GM21825 (cell line): ENCODE measurements at regions not wholly inside any gene's neighbourhood (a gene's known extent, or its start where the extent isn't known, plus 50 kb on each side); places are given as distances from the start of the nearest gene placed in this dataset.
"Not testable (repeated sequence)": the region's sequence is repeated elsewhere in the genome, so short reads cannot be mapped to it uniquely, and the experiment has no call there.

Source experiments
- ATAC-seq: cut with Tn5 transposase; IDR thresholded peaks from one replicate; pipeline ENCODE4 v1.9.1; 2021; ENCODE audit warnings: mild to moderate bottlenecking, moderate library complexity; ENCODE audit not compliant: unreplicated experiment

DNA sequence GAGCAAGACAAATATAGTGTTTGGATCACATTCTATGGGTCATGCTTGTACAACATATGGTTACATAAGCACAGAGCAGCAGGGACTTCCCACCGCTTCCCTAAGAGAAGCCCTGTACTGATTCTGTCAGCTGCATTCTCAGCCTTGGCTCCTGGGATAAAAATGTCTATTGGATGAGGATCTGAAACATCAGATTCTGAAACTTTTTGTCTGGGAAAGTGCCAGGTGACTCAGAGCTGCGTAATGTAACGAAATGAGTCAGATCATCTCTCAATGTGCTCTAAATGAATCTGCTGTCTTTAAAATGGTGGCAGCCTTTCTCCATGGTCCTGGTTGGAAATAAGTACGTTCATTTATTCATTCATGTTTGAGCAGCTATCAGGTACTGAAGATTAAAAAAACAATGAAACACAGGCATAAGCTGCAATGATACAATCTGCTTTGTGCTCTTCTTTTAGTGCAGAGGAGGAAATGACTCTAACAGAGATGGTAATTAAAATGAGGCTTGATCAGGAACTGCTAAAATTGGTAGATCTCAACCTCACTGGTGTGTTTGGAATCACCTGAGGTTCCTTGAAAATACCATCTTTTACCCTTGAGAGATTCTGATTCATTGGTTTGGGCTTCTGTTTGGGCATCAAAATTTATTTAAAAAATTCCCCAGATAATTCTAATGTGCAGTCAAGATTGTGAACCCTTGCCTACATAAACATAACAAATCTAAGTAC is 99.1 kb upstream of the NAP1L1 start:
- peak; percentile 93 for ATAC-seq

DNA sequence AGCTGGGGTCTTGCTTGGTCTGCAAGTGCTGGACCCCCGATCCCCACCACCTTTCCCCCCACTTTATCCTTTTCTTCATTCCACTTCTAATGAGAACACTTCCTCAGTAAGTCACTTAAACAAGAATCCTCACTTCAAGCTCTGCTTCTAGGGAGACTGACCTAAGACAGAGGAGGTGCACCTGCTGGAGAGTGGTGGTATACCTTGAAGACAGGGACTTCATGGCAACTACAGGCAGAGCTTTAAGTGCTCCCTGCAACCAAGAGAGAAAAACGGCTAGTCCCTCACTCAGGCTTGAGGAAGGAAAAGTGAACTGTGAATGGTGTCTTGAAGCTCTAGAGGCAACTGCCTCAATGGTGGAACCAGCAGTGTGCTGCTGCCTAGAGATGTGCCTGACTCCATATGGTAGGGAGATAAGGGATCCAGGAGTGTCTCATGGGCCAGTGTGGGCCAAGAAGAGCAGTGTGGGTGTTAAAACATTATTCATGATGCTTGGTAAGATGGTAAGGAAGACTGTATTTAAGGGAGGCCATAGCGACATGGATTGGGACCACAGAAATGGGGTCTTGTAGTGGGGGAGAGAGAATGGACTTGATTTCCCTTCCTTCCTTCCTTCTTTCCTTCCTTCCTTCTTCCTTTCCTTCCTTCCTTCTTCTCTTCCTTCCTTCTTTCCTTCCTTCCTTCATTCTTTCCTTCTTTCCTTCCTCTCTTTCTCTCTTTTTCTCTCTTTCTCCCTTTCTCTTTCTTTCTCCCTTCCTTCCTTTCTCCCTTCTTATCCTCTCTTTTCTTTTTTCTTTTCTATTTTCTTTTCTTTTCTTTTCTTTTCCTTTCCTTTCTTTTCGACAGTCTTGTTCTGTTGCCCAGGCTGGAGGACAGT is 96.2 kb upstream of the NAP1L1 start:
- ATAC-seq: no peak

GRCh38 chr12:76178452-76178851 is 94.0 kb upstream of the NAP1L1 start:
- no peak for ATAC-seq

GRCh38 chr12:76177821-76178220 is 93.3 kb upstream of the NAP1L1 start:
- ATAC-seq: no peak

- no peak for ATAC-seq
These were observed 92.5 kb upstream of the NAP1L1 start for GRCh38 chr12:76176940-76177339.

GRCh38 chr12:76175946-76176345 is 91.5 kb upstream of the NAP1L1 start:
- not testable (repeated sequence) for ATAC-seq

- ATAC-seq: no peak
These were observed 89.3 kb upstream of the NAP1L1 start for GRCh38 chr12:76173756-76174155.

GRCh38 chr12:76158518-76159321 is 74.2 kb upstream of the NAP1L1 start:
- ATAC-seq: peak; percentile 97

DNA sequence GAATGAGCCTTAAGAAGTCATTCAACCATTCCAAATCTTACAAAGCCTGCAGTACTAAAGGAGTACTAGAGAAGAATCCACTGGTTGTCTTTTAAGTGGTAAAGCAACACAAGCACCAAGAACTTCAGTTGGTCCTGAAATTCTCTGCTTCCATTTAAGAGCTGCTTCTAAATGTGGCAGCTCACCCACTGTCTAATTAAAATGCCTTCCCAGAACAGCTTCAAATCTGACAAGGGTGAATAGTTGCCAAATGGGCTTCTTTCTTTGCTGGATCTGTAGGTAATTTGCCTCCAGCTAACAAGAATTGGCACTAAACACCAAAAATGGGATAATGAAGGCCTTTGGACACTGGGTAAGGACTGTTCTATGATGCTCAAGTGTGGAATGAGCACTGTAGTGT is 72.2 kb upstream of the NAP1L1 start:
- ATAC-seq: no peak

DNA sequence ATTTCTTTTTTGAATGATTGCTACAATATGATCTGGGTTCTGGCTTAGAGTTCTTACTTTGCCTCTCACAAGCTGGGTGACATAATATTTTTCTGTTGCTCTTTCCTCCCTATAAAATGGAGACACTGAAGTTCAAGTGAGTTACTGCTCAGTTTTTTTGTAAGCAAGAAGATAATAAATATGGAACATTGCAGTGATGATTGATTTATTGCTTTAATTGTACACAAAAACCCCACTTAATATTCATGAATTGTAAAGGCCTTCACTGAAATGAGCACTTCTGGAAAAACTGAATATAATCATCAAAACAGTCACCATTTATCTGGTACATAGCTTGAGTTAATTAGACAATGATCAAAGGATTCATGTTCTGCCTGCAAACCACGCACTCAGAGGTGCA is 71.8 kb upstream of the NAP1L1 start:
- no peak for ATAC-seq

DNA sequence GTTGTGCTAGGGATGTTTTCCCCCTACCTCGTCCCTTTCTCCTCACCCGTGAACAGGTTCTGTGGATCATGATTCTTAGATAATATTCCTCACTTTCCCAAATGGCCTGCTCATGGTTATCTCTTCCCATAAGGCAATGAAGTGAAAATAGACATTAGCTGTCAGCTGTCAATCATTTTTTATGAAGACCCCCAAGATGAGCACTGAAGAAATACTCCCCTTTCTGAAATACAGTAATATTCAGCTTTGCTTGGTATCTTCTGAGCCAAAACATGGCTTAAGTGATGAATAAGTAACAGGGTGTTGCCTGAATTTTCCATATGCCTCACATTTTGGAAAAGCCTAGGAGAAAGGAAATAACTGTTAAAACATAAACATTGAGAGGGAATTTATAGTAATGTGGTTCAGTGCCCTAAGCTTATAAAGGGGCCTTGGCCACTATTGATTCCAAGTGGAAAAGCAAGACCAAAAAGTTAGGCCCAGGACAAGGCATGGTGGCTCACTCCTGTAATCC is 70.7 kb upstream of the NAP1L1 start:
- ATAC-seq: no peak

DNA sequence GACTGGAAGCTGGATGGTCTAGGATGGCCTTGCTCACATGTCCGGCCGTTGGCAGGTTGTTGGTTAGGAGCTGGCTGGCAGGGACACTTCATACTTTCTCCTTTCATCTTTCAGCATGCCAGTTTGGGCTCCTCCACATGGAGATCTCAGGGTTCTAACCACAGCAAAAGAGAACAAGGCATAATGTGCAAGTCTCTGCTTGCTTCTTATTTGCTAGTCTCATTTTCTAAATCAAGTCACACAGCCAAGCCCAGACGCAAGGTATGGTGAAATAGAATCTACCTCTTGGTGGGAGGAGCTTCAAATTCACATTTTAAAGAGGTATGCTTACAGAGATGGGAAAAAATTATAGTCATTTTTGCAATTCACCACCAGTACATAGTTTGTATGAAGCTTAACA is 69.1 kb upstream of the NAP1L1 start:
- ATAC-seq: no peak

- peak; percentile 93 for ATAC-seq
These were observed 67.8 kb upstream of the NAP1L1 start for GRCh38 chr12:76152181-76152807.

DNA sequence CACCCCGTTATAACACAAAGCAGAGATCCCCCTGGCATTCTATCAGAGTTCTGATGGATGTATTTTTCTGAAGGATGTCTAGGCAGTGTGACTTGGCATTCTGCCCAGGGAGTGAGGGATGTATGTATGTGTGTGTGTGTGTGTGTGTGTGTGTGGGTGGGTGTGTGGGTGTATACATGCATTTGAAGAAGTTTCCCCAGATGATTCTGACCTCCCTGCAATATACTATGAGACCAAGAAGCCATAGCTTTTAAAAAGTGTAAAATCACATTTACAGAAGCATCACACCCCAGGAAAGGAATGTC is 59.7 kb upstream of the NAP1L1 start:
- no peak for ATAC-seq

DNA sequence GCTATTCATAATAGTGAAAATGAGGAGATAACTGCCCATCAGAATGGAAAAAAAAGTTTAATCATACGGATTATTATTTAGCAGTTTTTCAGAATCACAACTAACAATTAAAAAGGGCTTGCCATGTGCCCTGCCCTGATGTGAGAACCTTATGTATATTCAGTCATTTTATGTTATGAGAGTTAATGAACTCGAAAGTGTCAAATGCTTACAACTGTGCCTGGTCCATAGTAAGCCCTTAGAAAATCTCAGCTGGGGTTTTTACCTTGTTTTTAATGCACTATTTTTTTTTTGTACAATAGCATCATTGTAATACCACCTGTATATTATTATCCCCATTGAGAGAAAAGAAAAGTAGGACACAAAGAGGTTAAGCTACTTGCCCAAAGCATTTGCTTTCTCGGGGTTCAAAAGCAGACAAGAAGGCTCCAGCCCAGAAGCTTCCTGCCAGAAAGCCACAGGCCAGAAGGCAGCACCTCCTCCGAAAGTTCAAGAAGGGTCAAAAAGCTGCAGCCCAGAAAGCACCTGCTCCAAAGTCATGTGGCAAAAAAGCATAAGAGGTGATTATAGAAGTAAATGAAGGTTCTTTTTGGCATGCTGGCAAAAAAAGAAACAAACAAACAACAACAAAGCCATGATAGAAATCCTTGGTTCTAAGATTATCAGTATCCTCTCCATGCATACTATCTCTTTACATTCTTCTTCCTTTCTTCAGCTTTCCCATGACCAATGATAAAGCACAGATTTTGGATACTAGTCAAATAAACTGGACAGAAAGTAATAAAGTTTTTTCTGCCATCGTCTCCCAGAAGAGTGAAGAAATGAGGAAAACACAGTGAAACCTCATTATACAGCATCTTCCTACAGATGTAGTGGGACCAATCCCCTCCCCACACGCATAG is 59.1 kb upstream of the NAP1L1 start:
- peak; percentile 97 for ATAC-seq

DNA sequence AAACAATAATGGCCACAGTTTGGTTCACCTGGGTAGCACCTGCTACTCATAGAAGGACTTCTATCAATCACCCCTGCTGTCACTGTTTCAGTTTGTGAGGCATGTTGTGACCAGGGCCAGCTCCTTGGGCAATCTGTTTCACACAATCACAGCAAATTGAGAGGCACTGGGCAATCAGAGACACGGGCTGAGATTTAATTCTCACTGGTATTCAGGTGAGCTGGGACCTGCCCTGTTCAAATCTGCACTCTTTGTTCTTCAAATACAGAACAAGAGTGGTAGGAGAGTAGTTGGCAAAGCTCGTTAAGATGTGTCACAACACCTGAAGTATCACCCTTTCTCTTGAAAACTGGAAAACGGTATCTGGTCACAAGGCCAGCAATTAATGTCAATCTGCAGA is 57.8 kb upstream of the NAP1L1 start:
- ATAC-seq: no peak

GRCh38 chr12:76138656-76139055 is 54.2 kb upstream of the NAP1L1 start:
- no peak for ATAC-seq

GRCh38 chr12:76137606-76138005 is 53.1 kb upstream of the NAP1L1 start:
- no peak for ATAC-seq

GRCh38 chr12:76135456-76135855 is 51.0 kb upstream of the NAP1L1 start:
- no peak for ATAC-seq
